ENCODE measurements at regions not wholly inside any gene's neighbourhood (a gene's known extent, or its start where the extent isn't known, plus 50 kb on each side); places are given as distances from the start of the nearest gene placed in this dataset.

DNA sequence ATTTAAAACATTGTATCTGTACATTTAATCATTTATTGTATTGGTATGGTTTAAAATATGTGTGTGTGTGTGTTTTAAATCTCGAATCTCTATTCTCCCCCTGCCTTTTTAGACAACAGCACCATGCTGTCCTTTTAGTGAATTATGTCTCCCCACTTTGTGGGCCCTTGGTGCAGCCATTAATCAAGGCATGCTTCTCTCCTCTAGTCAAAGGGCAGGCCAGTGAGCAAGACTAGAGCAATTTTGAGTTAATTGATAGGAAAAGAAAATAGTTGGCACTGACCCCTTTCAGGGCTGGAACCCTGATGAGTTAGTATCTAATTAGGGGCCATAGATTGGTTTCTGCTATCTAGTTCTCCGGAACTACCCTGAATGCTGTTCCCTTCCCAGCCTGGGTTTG is 111.0 kb downstream of the MAIP1 start:
- no peaks in the 10 kb centered on the region for H3K4me1 ChIP-seq (ENCODE audit: control insufficient read depth in 2 of 2, insufficient read depth in 2 of 2, low read length in 2 of 2)
- H3K4me3 Mint-ChIP-seq, result no peak overlapping the region
- no peak for ATAC-seq (ENCODE audit: low read depth)
- TF ChIP-seq, protein P1, sequence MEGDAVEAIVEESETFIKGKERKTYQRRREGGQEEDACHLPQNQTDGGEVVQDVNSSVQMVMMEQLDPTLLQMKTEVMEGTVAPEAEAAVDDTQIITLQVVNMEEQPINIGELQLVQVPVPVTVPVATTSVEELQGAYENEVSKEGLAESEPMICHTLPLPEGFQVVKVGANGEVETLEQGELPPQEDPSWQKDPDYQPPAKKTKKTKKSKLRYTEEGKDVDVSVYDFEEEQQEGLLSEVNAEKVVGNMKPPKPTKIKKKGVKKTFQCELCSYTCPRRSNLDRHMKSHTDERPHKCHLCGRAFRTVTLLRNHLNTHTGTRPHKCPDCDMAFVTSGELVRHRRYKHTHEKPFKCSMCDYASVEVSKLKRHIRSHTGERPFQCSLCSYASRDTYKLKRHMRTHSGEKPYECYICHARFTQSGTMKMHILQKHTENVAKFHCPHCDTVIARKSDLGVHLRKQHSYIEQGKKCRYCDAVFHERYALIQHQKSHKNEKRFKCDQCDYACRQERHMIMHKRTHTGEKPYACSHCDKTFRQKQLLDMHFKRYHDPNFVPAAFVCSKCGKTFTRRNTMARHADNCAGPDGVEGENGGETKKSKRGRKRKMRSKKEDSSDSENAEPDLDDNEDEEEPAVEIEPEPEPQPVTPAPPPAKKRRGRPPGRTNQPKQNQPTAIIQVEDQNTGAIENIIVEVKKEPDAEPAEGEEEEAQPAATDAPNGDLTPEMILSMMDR (IDR thresholded peaks at IDR 0.05), result no peak
- no peak for TF ChIP-seq EZH2 (IDR thresholded peaks at IDR 0.05; ENCODE audit: borderline replicate concordance, insufficient read depth, low read depth, low read length, poor library complexity, severe bottlenecking)
- no peak overlapping the region for H2AFZ ChIP-seq (ENCODE audit: insufficient read depth, low read depth, low read length, poor library complexity, severe bottlenecking)
- H3K4me1 Mint-ChIP-seq, result no peaks in the 10 kb centered on the region
- no peak overlapping the region for H3K9ac ChIP-seq (ENCODE audit: low read length)
- no peaks in the 10 kb centered on the region for H4K20me1 ChIP-seq (ENCODE audit: control insufficient read depth, insufficient read depth, low read length, poor library complexity, severe bottlenecking)
- no peaks in the 10 kb centered on the region for H3K9me3 Mint-ChIP-seq (ENCODE audit: insufficient read depth)
- WGBS (ENCODE audit: insufficient coverage), result no CpG with 5 or more reads among the region's 2 CpGs
- H3K27ac ChIP-seq (ENCODE audit: low read length in 2 of 2), result no peak overlapping the region
- H3K27ac Mint-ChIP-seq, result no peak overlapping the region
- POLR2A ChIA-PET, result no interaction called here
- intact Hi-C loops (cut with micrococcal nuclease), result no loop called here
- CTCF ChIA-PET, result no interaction called here
- no peaks in the 10 kb centered on the region for H3K36me3 ChIP-seq (replicated peaks in 1 of 2; ENCODE audit: control extremely low read depth in 1 of 2, control insufficient read depth in 1 of 2, extremely low read depth in 1 of 2, insufficient read depth in 2 of 2, low read length in 1 of 2)
- no peaks in the 10 kb centered on the region for H3K79me2 ChIP-seq (ENCODE audit: control insufficient read depth, insufficient read depth, low read length)
- peaks cover 3% of the 10 kb centered on the region for H3K27me3 Mint-ChIP-seq
- H3K27me3 ChIP-seq (replicated peaks in 1 of 4; ENCODE audit: control extremely low read depth in 1 of 4, control insufficient read depth in 3 of 4, insufficient read depth in 4 of 4, low read length in 3 of 4), result no peaks in the 10 kb centered on the region
- H3K4me2 ChIP-seq (replicated peaks; ENCODE audit: low read depth, low read length, poor library complexity, severe bottlenecking), result no peak overlapping the region
- H3K9me3 ChIP-seq (ENCODE audit: control extremely low read depth in 1 of 3, control insufficient read depth in 2 of 3, insufficient read depth in 1 of 3, low read length in 2 of 3), result no peaks in the 10 kb centered on the region
- H3K4me3 ChIP-seq (ENCODE audit: control extremely low read depth in 1 of 5, extremely low read depth in 1 of 5, insufficient read depth in 1 of 5, low read depth in 2 of 5, low read length in 4 of 5), result no peak overlapping the region
- no peak for DNase-seq

DNA sequence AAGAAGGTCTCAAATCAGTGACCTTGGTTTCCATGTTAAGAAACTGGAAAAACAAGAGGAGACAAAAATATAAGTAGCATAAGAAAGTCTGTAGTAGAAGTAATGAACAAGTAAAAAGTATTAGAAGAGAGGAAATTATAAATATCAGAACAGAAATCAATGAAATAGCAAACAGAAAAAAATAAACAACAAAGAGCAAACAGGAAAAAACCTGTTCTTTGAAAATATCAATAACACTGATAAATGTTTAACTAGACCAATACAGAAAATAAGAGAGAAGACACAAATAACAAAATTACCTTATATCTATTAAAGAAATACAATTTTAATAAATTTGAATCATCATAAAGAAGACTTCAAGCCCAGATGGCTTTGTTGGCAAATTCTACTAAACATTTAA is 113.3 kb downstream of the MAIP1 start:
- no peaks in the 10 kb centered on the region for H3K9me3 Mint-ChIP-seq (ENCODE audit: insufficient read depth)
- no peaks in the 10 kb centered on the region for H3K36me3 ChIP-seq (replicated peaks in 1 of 2; ENCODE audit: control extremely low read depth in 1 of 2, control insufficient read depth in 1 of 2, extremely low read depth in 1 of 2, insufficient read depth in 2 of 2, low read length in 1 of 2)
- H3K79me2 ChIP-seq (ENCODE audit: control insufficient read depth, insufficient read depth, low read length), result no peaks in the 10 kb centered on the region
- no peaks in the 10 kb centered on the region for H4K20me1 ChIP-seq (ENCODE audit: control insufficient read depth, insufficient read depth, low read length, poor library complexity, severe bottlenecking)
- no peaks in the 10 kb centered on the region for H3K27me3 ChIP-seq (replicated peaks in 1 of 4; ENCODE audit: control extremely low read depth in 1 of 4, control insufficient read depth in 3 of 4, insufficient read depth in 4 of 4, low read length in 3 of 4)
- CTCF ChIA-PET, result no interaction called here
- no peak overlapping the region for H3K4me3 Mint-ChIP-seq
- ATAC-seq (ENCODE audit: low read depth), result no peak
- H2AFZ ChIP-seq (ENCODE audit: insufficient read depth, low read depth, low read length, poor library complexity, severe bottlenecking), result no peak overlapping the region
- no peak overlapping the region for H3K9ac ChIP-seq (ENCODE audit: low read length)
- no peak overlapping the region for H3K27ac ChIP-seq (ENCODE audit: low read length in 2 of 2)
- no peaks in the 10 kb centered on the region for H3K4me1 Mint-ChIP-seq
- H3K27me3 Mint-ChIP-seq, result no peaks in the 10 kb centered on the region
- no peak overlapping the region for H3K4me2 ChIP-seq (replicated peaks; ENCODE audit: low read depth, low read length, poor library complexity, severe bottlenecking)
- no peaks in the 10 kb centered on the region for H3K4me1 ChIP-seq (ENCODE audit: control insufficient read depth in 2 of 2, insufficient read depth in 2 of 2, low read length in 2 of 2)
- peaks cover 0 to 2% (median under 1%) of the 10 kb centered on the region in 3 donors for H3K9me3 ChIP-seq (ENCODE audit: control extremely low read depth in 1 of 3, control insufficient read depth in 2 of 3, insufficient read depth in 1 of 3, low read length in 2 of 3)
- H3K4me3 ChIP-seq (ENCODE audit: control extremely low read depth in 1 of 5, extremely low read depth in 1 of 5, insufficient read depth in 1 of 5, low read depth in 2 of 5, low read length in 4 of 5), result no peak overlapping the region
- no peak overlapping the region for H3K27ac Mint-ChIP-seq
- intact Hi-C loops (cut with micrococcal nuclease), result no loop called here
- no peak for DNase-seq
- POLR2A ChIA-PET, result no interaction called here
- no peak for TF ChIP-seq EZH2 (IDR thresholded peaks at IDR 0.05; ENCODE audit: borderline replicate concordance, insufficient read depth, low read depth, low read length, poor library complexity, severe bottlenecking)
- TF ChIP-seq, protein P1 (IDR thresholded peaks at IDR 0.05), result no peak

Measured in B cell (primary cell).